ENCODE measurements at regions not wholly inside any gene's neighbourhood (a gene's known extent, or its start where the extent isn't known, plus 50 kb on each side); places are given as distances from the start of the nearest gene placed in this dataset.
A peak's percentile ranks its signal among the peaks of the same experiment; 100 is the strongest.

DNA sequence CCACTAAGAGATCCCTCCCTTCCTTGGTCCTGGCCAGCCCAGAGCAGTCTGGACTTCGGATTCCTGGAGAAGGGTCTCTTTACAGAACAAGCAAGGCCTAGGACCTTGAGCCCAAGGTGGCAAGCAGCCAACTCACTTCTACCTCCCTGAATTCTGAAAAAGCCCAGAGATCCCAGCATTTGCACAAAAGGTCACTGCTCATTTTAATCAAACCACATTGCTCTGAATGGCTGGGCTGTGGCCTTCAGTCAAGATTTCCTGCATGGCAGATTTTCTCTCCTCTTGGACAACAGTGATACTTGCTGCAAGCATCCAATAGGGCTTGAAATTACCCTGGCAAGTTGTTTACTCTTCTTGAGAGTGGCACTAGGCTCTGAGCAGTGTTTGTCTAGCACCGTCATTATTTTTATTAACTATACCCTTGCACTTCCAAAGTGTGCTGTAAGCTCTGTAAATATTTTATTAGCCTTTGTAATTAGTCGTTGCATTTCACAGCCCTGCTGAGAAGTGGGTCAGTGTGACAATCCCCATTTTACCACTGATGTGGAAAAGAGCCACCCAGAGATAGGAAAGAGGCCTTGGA is 274.7 kb upstream of the CTNNB1 start:
- H3K4me3 ChIP-seq (ENCODE audit: low read depth, low read length): no peak overlapping the region
- DNase-seq (ENCODE audit: low read depth): no peak
- TF ChIP-seq CTCF (IDR thresholded peaks at IDR 0.05; ENCODE audit: low read depth, low read length, missing control alignments): no peak

DNA sequence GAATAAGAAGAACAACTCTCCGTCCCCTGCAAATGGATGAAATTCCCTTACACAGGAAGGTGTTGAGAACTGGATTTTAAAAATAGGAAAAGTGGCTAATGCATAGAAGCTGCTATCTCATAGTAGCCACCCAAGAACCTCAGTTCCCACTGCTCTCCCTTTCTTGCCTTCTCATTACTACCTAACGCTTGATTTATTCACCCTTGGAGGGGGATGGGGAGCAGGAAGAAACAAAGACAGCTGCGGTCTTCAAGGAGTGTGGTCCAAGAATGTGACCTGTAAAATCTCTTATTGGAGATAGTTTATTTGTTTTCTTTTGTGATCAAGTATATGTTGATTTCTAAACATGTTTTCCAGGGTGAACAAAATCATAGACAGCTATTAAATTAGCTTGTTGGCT is 274.1 kb upstream of the CTNNB1 start:
- DNase-seq (ENCODE audit: low read depth): no peak
- no peak overlapping the region for H3K4me3 ChIP-seq (ENCODE audit: low read depth, low read length)
- TF ChIP-seq CTCF (IDR thresholded peaks at IDR 0.05; ENCODE audit: low read depth, low read length, missing control alignments): no peak

- no peak overlapping the region for H3K4me3 ChIP-seq (ENCODE audit: low read depth, low read length)
- TF ChIP-seq CTCF (IDR thresholded peaks at IDR 0.05; ENCODE audit: low read depth, low read length, missing control alignments): peak; percentile 9
- no peak for DNase-seq (ENCODE audit: low read depth)
Measured at GRCh38 chr3:40930131-40930538, 269.2 kb upstream of the CTNNB1 start.

DNA sequence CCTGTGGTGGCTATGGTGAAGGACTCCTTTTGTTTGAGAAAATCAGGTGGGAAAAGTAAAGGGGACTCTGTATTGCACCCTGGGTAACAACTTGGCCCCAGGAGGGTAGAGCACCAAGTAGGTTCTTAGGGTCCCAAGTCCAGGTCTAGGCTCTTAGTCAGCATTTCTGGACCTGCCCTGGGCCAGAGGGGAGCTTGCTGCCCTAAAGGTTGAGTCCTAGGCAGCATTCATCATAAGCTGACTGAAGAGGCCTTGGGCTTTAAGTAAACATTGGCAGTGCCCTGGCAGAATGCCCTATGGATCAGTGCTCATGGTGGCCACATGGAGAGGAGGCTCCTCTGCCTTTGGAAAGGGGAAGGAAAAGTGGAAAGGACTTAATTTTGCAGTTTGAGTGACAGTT is 268.5 kb upstream of the CTNNB1 start:
- TF ChIP-seq CTCF (IDR thresholded peaks at IDR 0.05; ENCODE audit: low read depth, low read length, missing control alignments): no peak

DNA sequence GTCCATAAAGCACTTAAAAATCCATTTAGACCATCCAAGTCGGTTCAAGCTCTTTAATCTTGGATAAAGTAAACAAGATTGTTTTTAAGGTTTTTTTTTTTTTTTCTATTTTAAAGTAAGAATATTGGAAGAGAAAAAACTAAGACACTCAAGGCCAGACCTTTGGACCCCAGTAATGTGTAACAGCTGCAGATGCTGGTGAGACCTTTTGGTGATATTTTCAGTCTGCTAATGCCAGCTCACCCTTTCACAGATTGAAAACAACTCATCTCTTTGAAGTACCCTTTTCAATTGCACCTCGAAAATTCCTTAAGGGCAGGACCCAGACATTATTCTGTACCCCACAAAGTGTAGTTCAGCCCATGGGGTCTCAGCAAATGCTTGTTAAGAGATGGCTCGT is 260.7 kb upstream of the CTNNB1 start:
- H3K4me3 ChIP-seq (ENCODE audit: low read depth, low read length): no peak overlapping the region
- TF ChIP-seq CTCF (IDR thresholded peaks at IDR 0.05; ENCODE audit: low read depth, low read length, missing control alignments): no peak
- no peak for DNase-seq (ENCODE audit: low read depth)

More for the DNA sequence above, 268.5 kb upstream of the CTNNB1 start:
- no peak for DNase-seq (ENCODE audit: low read depth)
- no peak overlapping the region for H3K4me3 ChIP-seq (ENCODE audit: low read depth, low read length)

DNA sequence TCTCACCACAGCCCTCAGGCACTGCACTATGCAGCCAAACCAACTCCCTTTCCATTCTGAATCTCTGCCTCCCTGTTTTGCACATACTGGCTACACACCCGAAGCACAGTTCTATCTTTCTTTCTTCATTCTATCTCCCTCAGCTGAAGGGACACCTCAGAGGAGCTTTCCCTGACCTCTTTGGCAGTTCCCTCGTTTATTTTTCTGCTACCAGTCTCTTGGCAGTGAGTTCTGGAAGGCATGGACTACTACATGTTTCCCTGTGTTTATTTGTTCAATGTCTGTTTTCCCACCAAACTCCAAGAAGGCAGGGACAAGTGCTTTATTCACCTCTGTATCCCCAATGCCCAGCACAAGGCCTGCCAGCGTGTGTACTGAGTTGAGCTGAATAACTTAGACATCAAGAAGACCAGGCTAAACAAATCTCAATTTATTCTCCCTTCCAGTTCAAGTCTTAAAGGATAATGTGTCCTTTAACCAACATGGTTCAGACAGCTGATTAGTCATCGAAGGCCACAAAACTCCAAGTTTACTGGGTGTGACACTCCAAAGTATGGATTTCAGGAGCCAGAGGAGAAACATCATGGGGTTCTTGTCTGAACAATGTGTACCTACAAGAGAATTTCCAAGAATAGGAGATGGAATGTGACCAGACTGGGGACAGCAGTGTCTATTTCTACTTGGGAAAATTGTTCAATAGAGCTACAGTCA is 260.1 kb upstream of the CTNNB1 start:
- no peak for TF ChIP-seq CTCF (IDR thresholded peaks at IDR 0.05; ENCODE audit: low read depth, low read length, missing control alignments)
- DNase-seq (ENCODE audit: low read depth): no peak
- H3K4me3 ChIP-seq (ENCODE audit: low read depth, low read length): no peak overlapping the region

DNA sequence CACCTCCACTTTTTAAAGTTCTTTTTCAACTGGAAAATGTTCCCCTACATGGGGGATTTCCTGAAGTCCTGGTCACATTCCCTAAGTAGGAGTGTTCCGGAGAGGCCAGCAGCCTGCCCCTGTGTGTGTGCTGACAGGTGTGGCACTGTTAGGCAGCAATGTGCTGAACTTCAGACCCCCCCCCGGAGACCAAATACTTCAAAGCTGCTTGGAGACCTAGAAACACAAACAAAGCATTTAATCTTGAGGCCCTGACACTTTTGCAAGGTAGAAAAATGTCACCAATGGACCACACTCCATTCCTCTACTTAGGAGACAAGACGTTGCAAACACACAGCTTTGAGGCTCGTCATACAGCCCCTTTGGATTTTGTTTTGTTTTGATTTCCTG is 259.6 kb upstream of the CTNNB1 start:
- H3K4me3 ChIP-seq (ENCODE audit: low read depth, low read length): no peak overlapping the region
- no peak for DNase-seq (ENCODE audit: low read depth)
- TF ChIP-seq CTCF (IDR thresholded peaks at IDR 0.05; ENCODE audit: low read depth, low read length, missing control alignments): no peak

All from GM12864 (cell line).